ENCODE measurements at regions not wholly inside any gene's neighbourhood (a gene's known extent, or its start where the extent isn't known, plus 50 kb on each side); places are given as distances from the start of the nearest gene placed in this dataset.
"Not testable (repeated sequence)": the region's sequence is repeated elsewhere in the genome, so short reads cannot be mapped to it uniquely, and the experiment has no call there.

DNA sequence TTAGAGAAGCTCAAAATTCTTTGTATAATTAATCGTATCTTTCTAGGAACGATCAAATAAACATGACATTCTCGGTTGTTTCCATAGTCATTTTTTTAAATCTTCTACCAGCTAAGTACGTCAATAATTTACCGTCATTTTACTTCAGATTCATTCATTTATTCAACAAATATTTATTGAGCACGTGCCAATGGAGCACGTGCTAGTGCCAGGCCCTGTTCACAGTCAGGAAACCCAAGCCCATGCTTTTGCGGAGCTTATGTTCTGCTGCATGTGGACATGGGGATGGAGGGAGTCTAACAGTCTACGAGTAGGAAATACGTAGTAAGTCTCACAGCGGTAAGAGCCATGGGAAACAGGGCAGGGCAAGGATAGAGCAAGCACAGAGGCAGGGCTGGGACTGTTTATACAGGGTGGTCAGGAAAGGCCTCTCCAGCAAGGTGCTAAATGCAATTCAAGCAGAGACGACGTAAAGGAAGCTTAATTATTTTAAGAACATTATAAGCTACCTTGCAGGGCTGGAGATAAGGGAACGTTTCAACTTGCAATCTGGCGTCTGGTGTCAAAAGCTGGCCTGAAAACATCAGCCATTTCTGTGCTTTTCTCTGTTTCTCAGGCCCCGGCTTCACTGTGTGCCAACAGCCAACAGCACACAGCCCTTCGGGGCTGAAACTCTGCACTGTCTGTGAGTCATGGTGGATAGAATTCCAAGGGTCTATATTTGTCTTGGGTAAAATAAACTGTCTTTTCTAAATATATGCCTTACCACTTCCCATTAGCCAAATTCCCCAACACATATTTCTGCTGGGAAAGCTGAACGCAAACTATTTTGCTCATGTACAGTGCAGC is 517.1 kb upstream of the ZFP42 start:
- DNase-seq (ENCODE audit: insufficient read length, low spot score), result peak; percentile 12
- FAIRE-seq, result no peak
- no peak for TF ChIP-seq POLR2A (IDR thresholded peaks at IDR 0.05; ENCODE audit: low read depth, low read length)

- FAIRE-seq (no peak), DNase-seq (ENCODE audit: insufficient read length, low spot score) (no peak)
- no peak for TF ChIP-seq POLR2A (IDR thresholded peaks at IDR 0.05; ENCODE audit: low read depth, low read length)
Measured at GRCh38 chr4:187479511-187479910, 516.1 kb upstream of the ZFP42 start.

GRCh38 chr4:187480146-187481145 is 515.1 kb upstream of the ZFP42 start:
- DNase-seq (ENCODE audit: insufficient read length, low spot score) (peak; percentile 12), FAIRE-seq (no peak)
- TF ChIP-seq POLR2A (IDR thresholded peaks at IDR 0.05; ENCODE audit: low read depth, low read length), result no peak

GRCh38 chr4:187484186-187484585 is 511.4 kb upstream of the ZFP42 start:
- no peak for TF ChIP-seq POLR2A (IDR thresholded peaks at IDR 0.05; ENCODE audit: low read depth, low read length)
- FAIRE-seq, result no peak
- no peak for DNase-seq (ENCODE audit: insufficient read length, low spot score)

DNA sequence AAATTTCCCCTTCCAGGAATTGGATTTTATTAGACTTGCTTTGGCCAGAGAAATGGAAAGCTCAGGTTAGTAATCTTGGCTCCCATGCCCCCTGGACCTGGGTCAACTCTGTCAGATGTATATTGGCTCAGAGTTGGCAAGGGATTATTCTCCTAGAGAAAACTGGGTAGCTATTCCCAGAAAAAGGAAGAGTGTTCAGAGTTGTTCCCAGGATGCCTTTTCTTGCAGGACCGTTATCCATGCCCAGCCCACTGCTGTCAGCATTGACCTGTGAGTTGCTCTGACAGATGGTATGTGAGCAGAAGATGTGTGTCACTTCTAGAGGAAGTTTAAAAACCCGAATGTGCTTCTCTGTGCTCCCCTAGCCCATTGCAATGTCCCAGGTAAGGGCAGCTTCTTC is 509.9 kb upstream of the ZFP42 start:
- DNase-seq (ENCODE audit: insufficient read length, low spot score), result no peak
- no peak for TF ChIP-seq POLR2A (IDR thresholded peaks at IDR 0.05; ENCODE audit: low read depth, low read length)
- no peak for FAIRE-seq

- no peak for FAIRE-seq
- DNase-seq (ENCODE audit: insufficient read length, low spot score), result no peak
Measured at GRCh38 chr4:187491286-187491685, 504.3 kb upstream of the ZFP42 start.

DNA sequence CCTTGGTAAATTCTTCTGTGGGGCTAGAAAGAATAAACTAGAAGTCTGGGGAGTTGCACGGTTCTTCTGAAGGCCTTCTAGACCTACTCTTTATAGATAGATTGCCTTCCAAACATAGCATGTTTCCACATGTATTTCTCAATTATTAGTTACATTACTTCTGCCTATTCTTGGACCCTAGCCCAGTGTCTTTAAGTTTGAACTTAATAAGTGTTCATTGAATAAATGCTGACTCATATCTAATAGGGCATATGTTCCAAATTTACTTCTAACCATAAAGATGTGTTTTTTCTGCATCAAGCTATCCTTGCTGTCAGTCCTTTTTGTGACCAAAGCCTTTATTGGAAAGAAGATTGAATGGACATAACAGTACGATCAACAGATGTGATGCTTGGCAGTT is 503.6 kb upstream of the ZFP42 start:
- FAIRE-seq, result no peak
- DNase-seq (ENCODE audit: insufficient read length, low spot score), result no peak
- TF ChIP-seq POLR2A (IDR thresholded peaks at IDR 0.05; ENCODE audit: low read depth, low read length), result no peak

More at GRCh38 chr4:187491286-187491685, 504.3 kb upstream of the ZFP42 start:
- no peak for TF ChIP-seq POLR2A (IDR thresholded peaks at IDR 0.05; ENCODE audit: low read depth, low read length)

DNA sequence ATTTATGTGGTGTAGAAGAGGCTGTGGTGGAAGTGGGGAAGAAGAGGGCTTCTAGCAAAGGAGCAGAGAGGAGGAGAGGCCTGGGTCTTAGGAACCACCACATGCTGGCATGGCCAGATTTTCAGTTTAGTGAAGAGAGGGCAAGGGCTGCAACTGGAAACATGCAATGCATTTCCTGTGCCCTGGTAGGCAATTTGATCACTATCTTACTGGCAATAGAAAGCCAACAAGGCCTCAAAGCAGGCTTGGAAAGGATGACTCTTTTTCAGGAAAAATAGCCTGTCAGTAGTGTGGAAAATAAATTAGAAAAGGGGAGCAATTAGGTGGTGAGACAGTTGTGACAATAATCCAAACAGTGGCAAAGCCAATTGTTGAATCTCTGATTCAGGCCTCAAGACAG is 501.9 kb upstream of the ZFP42 start:
- no peak for TF ChIP-seq POLR2A (IDR thresholded peaks at IDR 0.05; ENCODE audit: low read depth, low read length)
- no peak for DNase-seq (ENCODE audit: insufficient read length, low spot score)
- FAIRE-seq, result no peak

- DNase-seq (ENCODE audit: insufficient read length, low spot score), result no peak
- TF ChIP-seq POLR2A (IDR thresholded peaks at IDR 0.05; ENCODE audit: low read depth, low read length), result no peak
- no peak for FAIRE-seq
Measured at GRCh38 chr4:187499956-187500355, 495.6 kb upstream of the ZFP42 start.

GRCh38 chr4:187500796-187501195 is 494.8 kb upstream of the ZFP42 start:
- no peak for FAIRE-seq
- DNase-seq (ENCODE audit: insufficient read length, low spot score), result no peak
- TF ChIP-seq POLR2A (IDR thresholded peaks at IDR 0.05; ENCODE audit: low read depth, low read length), result no peak

GRCh38 chr4:187501731-187502130 is 493.8 kb upstream of the ZFP42 start:
- FAIRE-seq, result no peak
- TF ChIP-seq POLR2A (IDR thresholded peaks at IDR 0.05; ENCODE audit: low read depth, low read length), result no peak
- no peak for DNase-seq (ENCODE audit: insufficient read length, low spot score)

- no peak for TF ChIP-seq POLR2A (IDR thresholded peaks at IDR 0.05; ENCODE audit: low read depth, low read length)
- DNase-seq (ENCODE audit: insufficient read length, low spot score) (no peak), FAIRE-seq (no peak)
Measured at GRCh38 chr4:187504974-187505797, 490.4 kb upstream of the ZFP42 start.

- DNase-seq (ENCODE audit: insufficient read length, low spot score); FAIRE-seq: not testable (repeated sequence)
Measured at GRCh38 chr4:187505798-187506141, 489.8 kb upstream of the ZFP42 start.

DNA sequence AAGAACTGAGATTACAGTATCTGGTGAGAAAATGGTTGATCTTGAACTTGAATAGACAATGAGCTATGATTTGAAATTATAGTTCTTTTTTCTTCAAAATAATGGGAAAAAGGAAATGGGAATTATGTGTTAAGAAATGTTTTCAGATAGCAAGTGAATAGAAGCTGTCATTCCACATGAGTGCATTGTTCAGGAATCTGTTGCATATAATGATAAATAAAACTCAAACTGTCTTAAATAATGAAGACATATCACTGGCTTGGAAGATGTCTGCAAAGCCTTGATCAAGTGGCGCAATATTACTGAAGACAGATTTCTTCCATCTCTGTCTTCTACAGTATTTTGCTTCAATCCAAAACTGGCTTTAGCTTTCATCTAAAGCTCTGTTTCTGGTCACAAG is 479.3 kb upstream of the ZFP42 start:
- no peak for TF ChIP-seq POLR2A (IDR thresholded peaks at IDR 0.05; ENCODE audit: low read depth, low read length)
- DNase-seq (ENCODE audit: insufficient read length, low spot score) (no peak), FAIRE-seq (no peak)
